Activated CD8-positive, alpha-beta T cell treated with anti-CD3 and anti-CD28 coated beads for 36 hours (primary cell): ENCODE measurements at regions not wholly inside any gene's neighbourhood (a gene's known extent, or its start where the extent isn't known, plus 50 kb on each side); places are given as distances from the start of the nearest gene placed in this dataset.

Experiments used
- ATAC-seq: fragments of 200-7000 bp; cut with Tn5 transposase; one replicate; pipeline ENCODE4 v1.10.0; 2021; ENCODE audit warnings: mild to moderate bottlenecking, moderate library complexity
- CTCF ChIA-PET: fragments of 350-600 bp; sonication (Branson Sonifier 250); formaldehyde crosslinking; loops from one replicate; lab custom pipeline; 2021; ENCODE audit warnings: antibody characterized with exemption; lab: Charles Lee
- POLR2A ChIA-PET: fragments of 350-600 bp; sonication (Branson Sonifier 250); formaldehyde crosslinking; loops from one replicate; lab custom pipeline; 2021; ENCODE audit warnings: antibody characterized with exemption; lab: Charles Lee
- DNase-seq: peaks from one replicate; pipeline ENCODE4 v3.0.0-alpha.2; 2020
- H3K27ac Mint-ChIP-seq: one replicate; pipeline ENCODE4 v1.8.0; 2021; ENCODE audit warnings: mild to moderate bottlenecking, mixed read lengths
- H3K27me3 Mint-ChIP-seq: one replicate; pipeline ENCODE4 v1.8.0; 2021; ENCODE audit warnings: mixed read lengths
- H3K36me3 Mint-ChIP-seq: one replicate; pipeline ENCODE4 v1.8.0; 2021; ENCODE audit warnings: low read depth, mixed read lengths
- H3K4me1 Mint-ChIP-seq: one replicate; pipeline ENCODE4 v1.8.0; 2021; ENCODE audit warnings: low read depth, mixed read lengths
- H3K4me3 Mint-ChIP-seq: one replicate; pipeline ENCODE4 v1.8.0; 2021; ENCODE audit warnings: mild to moderate bottlenecking, moderate library complexity, mixed read lengths
- H3K9me3 Mint-ChIP-seq: one replicate; pipeline ENCODE4 v1.8.0; 2021; ENCODE audit warnings: mixed read lengths
- CTCF ChIP-seq: fragments of 200-600 bp; IDR thresholded peaks from one replicate; pipeline ENCODE4 v1.8.0; 2022; ENCODE audit warnings: antibody characterized with exemption, mild to moderate bottlenecking
- intact Hi-C: fragments of 100-400 bp; cut with micrococcal nuclease; formaldehyde crosslinking; loops from one replicate; pipeline ENCODE4 v1.10.0; 2022

GRCh38 chr1:82421782-82422181, 621.0 kb downstream of the ADGRL2 start:
- H3K36me3 Mint-ChIP-seq = no peaks in the 10 kb centered on the region
- H3K27me3 Mint-ChIP-seq = no peaks in the 10 kb centered on the region
- no peak overlapping the region for H3K27ac Mint-ChIP-seq
- no peak overlapping the region for H3K4me3 Mint-ChIP-seq
- ChIA-PET POLR2A (no interaction called here), CTCF (no interaction called here)
- H3K9me3 Mint-ChIP-seq = peaks cover 2% of the 10 kb centered on the region
- no peak for TF ChIP-seq CTCF
- DNase-seq (no peak), ATAC-seq (no peak)
- intact Hi-C loops = no loop called here
- no peaks in the 10 kb centered on the region for H3K4me1 Mint-ChIP-seq

GRCh38 chr1:82420584-82420983, 619.9 kb downstream of the ADGRL2 start:
- ChIA-PET POLR2A (no interaction called here), CTCF (no interaction called here)

GRCh38 chr1:82411605-82412004, 610.9 kb downstream of the ADGRL2 start:
- DNase-seq (no peak), ATAC-seq (no peak)
- ChIA-PET CTCF (no interaction called here), POLR2A (no interaction called here)
- Mint-ChIP-seq H3K4me3 (no peak overlapping the region), H3K27ac (no peak overlapping the region), H3K36me3 (no peaks in the 10 kb centered on the region), H3K4me1 (no peaks in the 10 kb centered on the region), H3K27me3 (no peaks in the 10 kb centered on the region), H3K9me3 (no peaks in the 10 kb centered on the region)
- intact Hi-C loops = no loop called here
- TF ChIP-seq CTCF = no peak

More at GRCh38 chr1:82420584-82420983, 619.9 kb downstream of the ADGRL2 start:
- TF ChIP-seq CTCF = no peak
- Mint-ChIP-seq H3K4me1 (no peaks in the 10 kb centered on the region), H3K4me3 (no peak overlapping the region), H3K27me3 (no peaks in the 10 kb centered on the region), H3K9me3 (no peaks in the 10 kb centered on the region), H3K27ac (no peak overlapping the region), H3K36me3 (no peaks in the 10 kb centered on the region)
- ATAC-seq = no peak
- no peak for DNase-seq
- intact Hi-C loops = no loop called here

- intact Hi-C loops = no loop called here
Observed at GRCh38 chr1:82405333-82405732, 604.6 kb downstream of the ADGRL2 start.

GRCh38 chr1:82401116-82401515, 600.4 kb downstream of the ADGRL2 start:
- Mint-ChIP-seq H3K4me1 (no peaks in the 10 kb centered on the region), H3K27ac (no peak overlapping the region), H3K9me3 (no peaks in the 10 kb centered on the region), H3K27me3 (no peaks in the 10 kb centered on the region), H3K4me3 (no peak overlapping the region), H3K36me3 (no peaks in the 10 kb centered on the region)
- ChIA-PET POLR2A (no interaction called here), CTCF (no interaction called here)
- no peak for ATAC-seq
- TF ChIP-seq CTCF = no peak
- intact Hi-C loops = no loop called here
- DNase-seq = no peak

More at GRCh38 chr1:82405333-82405732, 604.6 kb downstream of the ADGRL2 start:
- H3K4me3 Mint-ChIP-seq = no peak overlapping the region
- DNase-seq (no peak), ATAC-seq (no peak)
- no peak overlapping the region for H3K27ac Mint-ChIP-seq
- H3K4me1 Mint-ChIP-seq = no peaks in the 10 kb centered on the region
- CTCF ChIA-PET = no interaction called here
- no peaks in the 10 kb centered on the region for H3K9me3 Mint-ChIP-seq
- no peaks in the 10 kb centered on the region for H3K36me3 Mint-ChIP-seq
- H3K27me3 Mint-ChIP-seq = no peaks in the 10 kb centered on the region
- POLR2A ChIA-PET = no interaction called here
- no peak for TF ChIP-seq CTCF
